Ishikawa (cell line): ENCODE measurements at regions not wholly inside any gene's neighbourhood (a gene's known extent, or its start where the extent isn't known, plus 50 kb on each side); places are given as distances from the start of the nearest gene placed in this dataset.

Experiments used
- CEBPB ChIP-seq: IDR thresholded peaks from 2 replicates; pipeline ENCODE4 v1.6.1; 2012
- EGR1 ChIP-seq: IDR thresholded peaks from 2 replicates; pipeline ENCODE4 v1.6.1; 2012
- EP300 ChIP-seq: IDR thresholded peaks from 2 replicates; pipeline ENCODE4 v1.6.1; 2012; ENCODE audit warnings: borderline replicate concordance
- TAF1 ChIP-seq: IDR thresholded peaks from 2 replicates; pipeline ENCODE4 v1.6.1; 2012; ENCODE audit warnings: low read depth, mild to moderate bottlenecking
- TCF12 ChIP-seq: IDR thresholded peaks from 2 replicates; pipeline ENCODE4 v1.6.1; 2012; ENCODE audit warnings: low read depth
- TEAD4 ChIP-seq: IDR thresholded peaks from 2 replicates; pipeline ENCODE4 v1.6.1; 2012
- YY1 ChIP-seq: IDR thresholded peaks from 2 replicates; pipeline ENCODE4 v1.6.1; 2012; ENCODE audit warnings: low read depth
- TF ChIP-seq, protein P1 (sequence below): IDR thresholded peaks from 2 replicates; pipeline ENCODE4 v1.6.1; 2012; ENCODE audit warnings: low read depth, mild to moderate bottlenecking

DNA sequence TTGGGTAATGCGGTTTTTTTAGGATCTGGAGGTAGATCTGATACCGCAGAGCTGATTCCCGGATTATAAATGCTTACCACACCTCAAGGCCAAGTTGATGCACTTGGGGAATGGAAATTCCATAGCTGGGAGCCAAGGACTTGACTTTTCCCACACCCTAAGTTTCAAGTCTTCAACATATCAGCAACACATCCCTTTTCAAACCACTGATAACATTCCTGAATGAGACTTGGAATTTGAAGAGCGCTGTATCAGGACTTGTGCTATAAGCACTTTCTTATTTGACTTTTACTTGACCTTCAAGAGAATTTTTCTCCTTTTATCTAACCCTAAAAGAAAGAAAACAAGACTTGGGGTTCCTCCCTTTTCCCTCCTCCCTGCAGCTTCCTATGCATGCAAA, 90.6 kb upstream of the NAA20 start:
- TF ChIP-seq, protein P1, sequence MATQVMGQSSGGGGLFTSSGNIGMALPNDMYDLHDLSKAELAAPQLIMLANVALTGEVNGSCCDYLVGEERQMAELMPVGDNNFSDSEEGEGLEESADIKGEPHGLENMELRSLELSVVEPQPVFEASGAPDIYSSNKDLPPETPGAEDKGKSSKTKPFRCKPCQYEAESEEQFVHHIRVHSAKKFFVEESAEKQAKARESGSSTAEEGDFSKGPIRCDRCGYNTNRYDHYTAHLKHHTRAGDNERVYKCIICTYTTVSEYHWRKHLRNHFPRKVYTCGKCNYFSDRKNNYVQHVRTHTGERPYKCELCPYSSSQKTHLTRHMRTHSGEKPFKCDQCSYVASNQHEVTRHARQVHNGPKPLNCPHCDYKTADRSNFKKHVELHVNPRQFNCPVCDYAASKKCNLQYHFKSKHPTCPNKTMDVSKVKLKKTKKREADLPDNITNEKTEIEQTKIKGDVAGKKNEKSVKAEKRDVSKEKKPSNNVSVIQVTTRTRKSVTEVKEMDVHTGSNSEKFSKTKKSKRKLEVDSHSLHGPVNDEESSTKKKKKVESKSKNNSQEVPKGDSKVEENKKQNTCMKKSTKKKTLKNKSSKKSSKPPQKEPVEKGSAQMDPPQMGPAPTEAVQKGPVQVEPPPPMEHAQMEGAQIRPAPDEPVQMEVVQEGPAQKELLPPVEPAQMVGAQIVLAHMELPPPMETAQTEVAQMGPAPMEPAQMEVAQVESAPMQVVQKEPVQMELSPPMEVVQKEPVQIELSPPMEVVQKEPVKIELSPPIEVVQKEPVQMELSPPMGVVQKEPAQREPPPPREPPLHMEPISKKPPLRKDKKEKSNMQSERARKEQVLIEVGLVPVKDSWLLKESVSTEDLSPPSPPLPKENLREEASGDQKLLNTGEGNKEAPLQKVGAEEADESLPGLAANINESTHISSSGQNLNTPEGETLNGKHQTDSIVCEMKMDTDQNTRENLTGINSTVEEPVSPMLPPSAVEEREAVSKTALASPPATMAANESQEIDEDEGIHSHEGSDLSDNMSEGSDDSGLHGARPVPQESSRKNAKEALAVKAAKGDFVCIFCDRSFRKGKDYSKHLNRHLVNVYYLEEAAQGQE: no peak
- TF ChIP-seq EGR1 (no peak), TCF12 (no peak), TAF1 (no peak), EP300 (no peak), TEAD4 (no peak), CEBPB (no peak), YY1 (no peak)
